ENCODE measurements at regions not wholly inside any gene's neighbourhood (a gene's known extent, or its start where the extent isn't known, plus 50 kb on each side); places are given as distances from the start of the nearest gene placed in this dataset.

- Histone ChIP-seq H2AFZ (0 out of 2 replicates have a peak overlapping the region, but pooled peaks have one; percentile 5), H3K27me3 (ENCODE audit: insufficient read depth, low read depth) (no peaks in the 10 kb centered on the region), H3K4me2 (no peak overlapping the region), H4K20me1 (ENCODE audit: insufficient read depth) (no peaks in the 10 kb centered on the region), H3K79me2 (ENCODE audit: low read depth) (no peaks in the 10 kb centered on the region), H3K4me1 (replicated peaks; ENCODE audit: insufficient read depth) (no peaks in the 10 kb centered on the region), H3F3A (ENCODE audit: insufficient read depth, low read depth) (no peaks in the 10 kb centered on the region), H3K9me3 (ENCODE audit: insufficient read depth, low read depth) (no peaks in the 10 kb centered on the region), H3K4me3 (no peak overlapping the region), H3K36me3 (ENCODE audit: low read depth) (no peaks in the 10 kb centered on the region), H3K27ac (no peak overlapping the region), H3K9me2 (ENCODE audit: insufficient read depth) (no peaks in the 10 kb centered on the region)
- intact Hi-C loops (cut with micrococcal nuclease; ENCODE audit: unreplicated experiment) = no loop called here
- POLR2A ChIA-PET (ENCODE audit: unreplicated experiment) = interaction anchor here (0.7 kb wide), 1 partner anchor 9 kb away, joined by 20 read pairs; no protein-coding TSS in a partner anchor
- TF ChIP-seq EZH2 (IDR thresholded peaks at IDR 0.05; ENCODE audit: low read depth) = no peak
- TF ChIP-seq, protein P1, sequence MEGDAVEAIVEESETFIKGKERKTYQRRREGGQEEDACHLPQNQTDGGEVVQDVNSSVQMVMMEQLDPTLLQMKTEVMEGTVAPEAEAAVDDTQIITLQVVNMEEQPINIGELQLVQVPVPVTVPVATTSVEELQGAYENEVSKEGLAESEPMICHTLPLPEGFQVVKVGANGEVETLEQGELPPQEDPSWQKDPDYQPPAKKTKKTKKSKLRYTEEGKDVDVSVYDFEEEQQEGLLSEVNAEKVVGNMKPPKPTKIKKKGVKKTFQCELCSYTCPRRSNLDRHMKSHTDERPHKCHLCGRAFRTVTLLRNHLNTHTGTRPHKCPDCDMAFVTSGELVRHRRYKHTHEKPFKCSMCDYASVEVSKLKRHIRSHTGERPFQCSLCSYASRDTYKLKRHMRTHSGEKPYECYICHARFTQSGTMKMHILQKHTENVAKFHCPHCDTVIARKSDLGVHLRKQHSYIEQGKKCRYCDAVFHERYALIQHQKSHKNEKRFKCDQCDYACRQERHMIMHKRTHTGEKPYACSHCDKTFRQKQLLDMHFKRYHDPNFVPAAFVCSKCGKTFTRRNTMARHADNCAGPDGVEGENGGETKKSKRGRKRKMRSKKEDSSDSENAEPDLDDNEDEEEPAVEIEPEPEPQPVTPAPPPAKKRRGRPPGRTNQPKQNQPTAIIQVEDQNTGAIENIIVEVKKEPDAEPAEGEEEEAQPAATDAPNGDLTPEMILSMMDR (conservative IDR thresholded peaks at IDR 0.05) = no peak
- CTCF ChIA-PET = no interaction called here
- peak in 1 of 2 experiments; percentile 46 for DNase-seq
- BruUV-seq (replicated peaks) = no TSS peak
Observed at GRCh38 chr11:122045181-122045586, 70.8 kb downstream of the BLID start.

DNA sequence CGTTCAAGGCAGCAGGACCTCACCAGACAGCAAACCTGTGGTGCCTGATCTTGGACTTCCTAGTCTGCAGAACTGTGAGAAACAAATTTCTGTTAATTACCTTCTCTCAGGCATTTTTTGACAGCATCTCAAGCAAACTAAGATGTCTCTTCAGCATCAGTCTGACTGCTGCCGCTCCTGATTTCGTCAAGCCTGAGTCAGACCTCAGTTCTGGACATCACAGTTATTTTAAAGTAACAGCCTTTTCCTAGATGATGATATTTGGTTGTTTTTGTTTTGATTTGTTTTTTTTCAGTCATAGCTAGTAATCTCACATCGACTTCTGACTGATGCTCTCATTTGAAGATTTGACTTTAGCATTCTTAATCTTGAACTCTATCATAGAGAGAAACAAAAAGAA, 71.9 kb downstream of the BLID start:
- Histone ChIP-seq H3K4me1 (replicated peaks; ENCODE audit: insufficient read depth) (no peaks in the 10 kb centered on the region), H3K4me3 (no peak overlapping the region), H3K36me3 (ENCODE audit: low read depth) (no peaks in the 10 kb centered on the region), H3F3A (ENCODE audit: insufficient read depth, low read depth) (no peaks in the 10 kb centered on the region), H2AFZ (no peak overlapping the region), H3K4me2 (no peak overlapping the region), H3K79me2 (ENCODE audit: low read depth) (no peaks in the 10 kb centered on the region), H4K20me1 (ENCODE audit: insufficient read depth) (no peaks in the 10 kb centered on the region), H3K27ac (no peak overlapping the region), H3K9me2 (ENCODE audit: insufficient read depth) (no peaks in the 10 kb centered on the region), H3K9me3 (ENCODE audit: insufficient read depth, low read depth) (no peaks in the 10 kb centered on the region), H3K27me3 (ENCODE audit: insufficient read depth, low read depth) (no peaks in the 10 kb centered on the region)
- POLR2A ChIA-PET (ENCODE audit: unreplicated experiment) = interaction anchor here (0.6 kb wide), 1 partner anchor 287 kb away, joined by 6 read pairs; no protein-coding TSS in a partner anchor
- CTCF ChIA-PET = no interaction called here
- no peak for TF ChIP-seq EZH2 (IDR thresholded peaks at IDR 0.05; ENCODE audit: low read depth)
- no TSS peak for BruUV-seq (replicated peaks)
- no peak for DNase-seq
- intact Hi-C loops (cut with micrococcal nuclease; ENCODE audit: unreplicated experiment) = no loop called here

DNA sequence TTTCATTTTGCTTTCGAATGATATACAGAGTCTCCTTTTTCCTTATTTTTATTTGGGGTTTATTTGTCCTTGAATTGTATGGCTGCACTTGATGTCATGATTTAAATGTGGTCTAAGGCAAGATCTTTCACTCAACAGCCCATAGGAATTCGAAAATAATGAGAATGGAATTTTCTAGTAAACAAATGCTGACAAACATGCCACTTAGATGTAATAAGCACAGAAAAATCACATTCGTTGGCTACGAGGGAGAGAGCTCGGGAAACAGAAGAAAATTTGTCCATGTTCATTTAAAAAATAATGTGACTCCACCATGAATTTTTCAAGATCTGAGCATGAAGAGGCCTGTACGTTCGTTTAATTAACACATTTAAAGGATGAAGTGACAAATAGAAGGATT, 73.0 kb downstream of the BLID start:
- Histone ChIP-seq H2AFZ (no peak overlapping the region), H3K4me2 (no peak overlapping the region), H3K4me3 (no peak overlapping the region), H3K79me2 (ENCODE audit: low read depth) (no peaks in the 10 kb centered on the region), H3K9me2 (ENCODE audit: insufficient read depth) (no peaks in the 10 kb centered on the region), H3K36me3 (ENCODE audit: low read depth) (no peaks in the 10 kb centered on the region), H3F3A (ENCODE audit: insufficient read depth, low read depth) (no peaks in the 10 kb centered on the region), H3K27me3 (ENCODE audit: insufficient read depth, low read depth) (no peaks in the 10 kb centered on the region), H3K9me3 (ENCODE audit: insufficient read depth, low read depth) (no peaks in the 10 kb centered on the region), H3K4me1 (replicated peaks; ENCODE audit: insufficient read depth) (no peaks in the 10 kb centered on the region), H3K27ac (no peak overlapping the region), H4K20me1 (ENCODE audit: insufficient read depth) (no peaks in the 10 kb centered on the region)
- intact Hi-C loops (cut with micrococcal nuclease; ENCODE audit: unreplicated experiment) = no loop called here
- ChIA-PET CTCF (no interaction called here), POLR2A (ENCODE audit: unreplicated experiment) (no interaction called here)
- no peak for DNase-seq
- no TSS peak for BruUV-seq (replicated peaks)
- TF ChIP-seq, protein P1 (conservative IDR thresholded peaks at IDR 0.05) = no peak

DNA sequence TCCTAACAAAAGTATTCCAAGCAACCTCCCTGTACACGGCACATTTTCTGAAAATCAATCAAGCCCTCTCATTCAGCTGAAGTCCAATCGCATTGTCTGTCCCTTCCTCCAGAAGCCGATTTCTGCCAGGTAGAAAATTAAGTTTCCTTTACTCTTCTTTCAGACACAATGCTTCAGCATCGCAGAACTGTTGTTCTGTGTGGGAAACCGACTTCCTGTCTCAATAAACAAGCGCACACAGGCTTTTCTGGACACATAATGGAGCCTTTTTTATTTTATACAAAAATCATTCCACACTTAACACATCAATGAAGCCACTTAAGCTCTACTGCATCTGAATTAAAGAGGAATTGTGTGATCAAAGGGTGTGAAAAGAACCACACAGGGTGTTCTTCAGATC, 75.6 kb downstream of the BLID start:
- no TSS peak for BruUV-seq (replicated peaks)
- no peak overlapping the region for H3K4me3 ChIP-seq
- intact Hi-C loops (cut with micrococcal nuclease; ENCODE audit: unreplicated experiment) = no loop called here

More for the DNA sequence above, 75.6 kb downstream of the BLID start:
- no peaks in the 10 kb centered on the region for H3K9me3 ChIP-seq (ENCODE audit: insufficient read depth, low read depth)
- no peak overlapping the region for H3K4me2 ChIP-seq
- ChIA-PET POLR2A (ENCODE audit: unreplicated experiment) (no interaction called here), CTCF (no interaction called here)
- DNase-seq = no peak
- H3K27ac ChIP-seq = no peak overlapping the region
- H3K27me3 ChIP-seq (ENCODE audit: insufficient read depth, low read depth) = no peaks in the 10 kb centered on the region
- no peaks in the 10 kb centered on the region for H4K20me1 ChIP-seq (ENCODE audit: insufficient read depth)
- no peaks in the 10 kb centered on the region for H3K36me3 ChIP-seq (ENCODE audit: low read depth)
- no peaks in the 10 kb centered on the region for H3K9me2 ChIP-seq (ENCODE audit: insufficient read depth)
- H3F3A ChIP-seq (ENCODE audit: insufficient read depth, low read depth) = no peaks in the 10 kb centered on the region
- TF ChIP-seq EZH2 (IDR thresholded peaks at IDR 0.05; ENCODE audit: low read depth) = no peak
- no peak overlapping the region for H2AFZ ChIP-seq
- H3K4me1 ChIP-seq (replicated peaks; ENCODE audit: insufficient read depth) = no peaks in the 10 kb centered on the region
- no peaks in the 10 kb centered on the region for H3K79me2 ChIP-seq (ENCODE audit: low read depth)
